Vagina (tissue), 2 donors: ENCODE measurements at regions not wholly inside any gene's neighbourhood (a gene's known extent, or its start where the extent isn't known, plus 50 kb on each side); places are given as distances from the start of the nearest gene placed in this dataset.

Source experiments
- DNase-seq, 2 donors: peaks; one replicate each; pipeline ENCODE4 v3.0.0-alpha.2; 2017; ENCODE audit errors: extremely low spot score in 2 of 2
- H3K27ac ChIP-seq: fragments of 200-600 bp; sonication (generic); one replicate; pipeline ENCODE4 v1.5.1; 2019
- H3K27me3 ChIP-seq: fragments of 200-600 bp; sonication (generic); one replicate; pipeline ENCODE4 v1.5.1; 2019
- H3K36me3 ChIP-seq, 2 donors: fragments of 200-600 bp; sonication (generic); one replicate each; pipeline ENCODE4 v1.5.1; 2017 to 2019
- H3K4me1 ChIP-seq: fragments of 200-600 bp; sonication (generic); one replicate; pipeline ENCODE4 v1.5.1; 2019
- H3K4me3 ChIP-seq, 2 donors: fragments of 200-600 bp; sonication (generic); 1 replicate in 1 of 2; 2 replicates in 1 of 2; pipeline ENCODE4 v1.5.1; 2016 to 2019
- H3K9me3 ChIP-seq: fragments of 200-600 bp; sonication (generic); one replicate; pipeline ENCODE4 v1.5.1; 2019
- CTCF ChIP-seq, 3 experiments: fragments of 450-650 bp in 2 of 3; fragments of 200-600 bp in 1 of 3; sonication (generic) in 1 of 3; IDR thresholded peaks; one replicate each; pipeline ENCODE4 v1.5.1; 2017 to 2019; ENCODE audit warnings: antibody characterized with exemption in 3 of 3, mild to moderate bottlenecking in 2 of 3, moderate library complexity in 2 of 3
- POLR2A ChIP-seq, 2 donors: fragments of 450-650 bp; IDR thresholded peaks; one replicate each; pipeline ENCODE4 v1.6.1; 2017; ENCODE audit warnings: antibody characterized with exemption in 2 of 2, mild to moderate bottlenecking in 2 of 2, moderate library complexity in 2 of 2
- POLR2AphosphoS5 ChIP-seq, 2 donors: sonication (generic); formaldehyde crosslinking; IDR thresholded peaks; one replicate each; pipeline ENCODE4 v1.9.0; 2017; ENCODE audit warnings: antibody characterized with exemption in 2 of 2, mild to moderate bottlenecking in 2 of 2, low read depth in 1 of 2; ENCODE audit not compliant: insufficient read depth in 1 of 2
- intact Hi-C: fragments of 100-400 bp; cut with DNase I; formaldehyde crosslinking; loops from one replicate; pipeline ENCODE4 v1.15.1; 2023

- no peaks in the 10 kb centered on the region for H3K9me3 ChIP-seq
- H3K4me3 ChIP-seq, result no peak overlapping the region
- H3K36me3 ChIP-seq, result no peaks in the 10 kb centered on the region
- no peaks in the 10 kb centered on the region for H3K4me1 ChIP-seq
- DNase-seq, result no peak
- H3K27ac ChIP-seq, result no peak overlapping the region
- no peak for TF ChIP-seq POLR2A (IDR thresholded peaks at IDR 0.05)
- no peak for TF ChIP-seq POLR2AphosphoS5 (IDR thresholded peaks at IDR 0.05; ENCODE audit: insufficient read depth in 1 of 2, low read depth in 1 of 2)
- no peak for TF ChIP-seq CTCF (IDR thresholded peaks at IDR 0.05)
- intact Hi-C loops, result no loop called here
- no peaks in the 10 kb centered on the region for H3K27me3 ChIP-seq
Measured at GRCh38 chr4:154944996-154945395, 163.9 kb downstream of the RBM46 start.

GRCh38 chr4:154946113-154946512, 165.0 kb downstream of the RBM46 start:
- TF ChIP-seq POLR2AphosphoS5 (IDR thresholded peaks at IDR 0.05; ENCODE audit: insufficient read depth in 1 of 2, low read depth in 1 of 2), result no peak
- no peak for TF ChIP-seq CTCF (IDR thresholded peaks at IDR 0.05)
- Histone ChIP-seq H3K9me3 (no peaks in the 10 kb centered on the region), H3K27me3 (no peaks in the 10 kb centered on the region), H3K36me3 (no peaks in the 10 kb centered on the region), H3K4me1 (no peaks in the 10 kb centered on the region), H3K4me3 (no peak overlapping the region), H3K27ac (no peak overlapping the region)
- intact Hi-C loops, result no loop called here
- DNase-seq, result no peak

- Histone ChIP-seq H3K9me3 (no peaks in the 10 kb centered on the region), H3K27ac (no peak overlapping the region), H3K27me3 (no peaks in the 10 kb centered on the region), H3K36me3 (no peaks in the 10 kb centered on the region), H3K4me1 (no peaks in the 10 kb centered on the region), H3K4me3 (no peak overlapping the region)
- DNase-seq, result no peak
- intact Hi-C loops, result no loop called here
- TF ChIP-seq POLR2A (IDR thresholded peaks at IDR 0.05), result no peak
- TF ChIP-seq POLR2AphosphoS5 (IDR thresholded peaks at IDR 0.05; ENCODE audit: insufficient read depth in 1 of 2, low read depth in 1 of 2), result no peak
- no peak for TF ChIP-seq CTCF (IDR thresholded peaks at IDR 0.05)
Measured at GRCh38 chr4:154953691-154954090, 172.6 kb downstream of the RBM46 start.

GRCh38 chr4:154954117-154954516, 173.0 kb downstream of the RBM46 start:
- Histone ChIP-seq H3K27me3 (no peaks in the 10 kb centered on the region), H3K9me3 (no peaks in the 10 kb centered on the region), H3K27ac (no peak overlapping the region), H3K4me3 (no peak overlapping the region), H3K36me3 (no peaks in the 10 kb centered on the region), H3K4me1 (no peaks in the 10 kb centered on the region)
- intact Hi-C loops, result no loop called here
- TF ChIP-seq CTCF (IDR thresholded peaks at IDR 0.05) (no peak), POLR2AphosphoS5 (IDR thresholded peaks at IDR 0.05; ENCODE audit: insufficient read depth in 1 of 2, low read depth in 1 of 2) (no peak), POLR2A (IDR thresholded peaks at IDR 0.05) (no peak)
- no peak for DNase-seq

GRCh38 chr4:154958121-154958520, 177.0 kb downstream of the RBM46 start:
- intact Hi-C loops, result no loop called here
- H3K27ac ChIP-seq, result no peak overlapping the region
- no peaks in the 10 kb centered on the region for H3K4me1 ChIP-seq
- no peak overlapping the region for H3K4me3 ChIP-seq
- no peaks in the 10 kb centered on the region for H3K36me3 ChIP-seq
- H3K27me3 ChIP-seq, result no peaks in the 10 kb centered on the region
- H3K9me3 ChIP-seq, result no peaks in the 10 kb centered on the region
- no peak for TF ChIP-seq POLR2A (IDR thresholded peaks at IDR 0.05)
- TF ChIP-seq POLR2AphosphoS5 (IDR thresholded peaks at IDR 0.05; ENCODE audit: insufficient read depth in 1 of 2, low read depth in 1 of 2), result no peak
- TF ChIP-seq CTCF (IDR thresholded peaks at IDR 0.05), result no peak
- DNase-seq, result no peak
